Stimulated activated CD8-positive, alpha-beta memory T cell treated with anti-CD3 and anti-CD28 coated beads, Interleukin-2, amount 100 ng/mL, for 48 hours (primary cell): ENCODE measurements at regions not wholly inside any gene's neighbourhood (a gene's known extent, or its start where the extent isn't known, plus 50 kb on each side); places are given as distances from the start of the nearest gene placed in this dataset.

ENCODE experiments used
- DNase-seq, 2 donors: peaks; one replicate each; pipeline ENCODE4 v3.0.0-alpha.2; 2020; ENCODE audit warnings: low read depth in 2 of 2

- no peak for DNase-seq
These were observed 888.5 kb downstream of the ADGRL2 start for GRCh38 chr1:82689217-82689616.

- DNase-seq, result no peak
These were observed 886.0 kb downstream of the ADGRL2 start for GRCh38 chr1:82686774-82687173.

GRCh38 chr1:82646888-82647287 lies 846.2 kb downstream of the ADGRL2 start:
- no peak for DNase-seq

GRCh38 chr1:82646336-82646735 lies 845.6 kb downstream of the ADGRL2 start:
- no peak for DNase-seq

- DNase-seq, result no peak
These were observed 843.6 kb downstream of the ADGRL2 start for GRCh38 chr1:82644186-82644915.

GRCh38 chr1:82640352-82640751 lies 839.6 kb downstream of the ADGRL2 start:
- DNase-seq, result no peak

- no peak for DNase-seq
These were observed 833.5 kb downstream of the ADGRL2 start for GRCh38 chr1:82634266-82634665.

- no peak for DNase-seq
These were observed 831.4 kb downstream of the ADGRL2 start for GRCh38 chr1:82632155-82632554.

GRCh38 chr1:82628887-82629286 lies 828.2 kb downstream of the ADGRL2 start:
- no peak for DNase-seq

- no peak for DNase-seq
These were observed 824.8 kb downstream of the ADGRL2 start for GRCh38 chr1:82625537-82625936.

GRCh38 chr1:82621076-82621475 lies 820.3 kb downstream of the ADGRL2 start:
- DNase-seq, result no peak

GRCh38 chr1:82614090-82614489 lies 813.4 kb downstream of the ADGRL2 start:
- DNase-seq, result no peak

GRCh38 chr1:82612986-82613385 lies 812.3 kb downstream of the ADGRL2 start:
- no peak for DNase-seq

- DNase-seq, result no peak
These were observed 805.8 kb downstream of the ADGRL2 start for GRCh38 chr1:82606546-82606945.

GRCh38 chr1:82604524-82604923 lies 803.8 kb downstream of the ADGRL2 start:
- no peak for DNase-seq

GRCh38 chr1:82600314-82600713 lies 799.6 kb downstream of the ADGRL2 start:
- no peak for DNase-seq

GRCh38 chr1:82598812-82599211 lies 798.1 kb downstream of the ADGRL2 start:
- no peak for DNase-seq

- DNase-seq, result no peak
These were observed 797.6 kb downstream of the ADGRL2 start for GRCh38 chr1:82598337-82598736.

GRCh38 chr1:82597649-82598048 lies 796.9 kb downstream of the ADGRL2 start:
- no peak for DNase-seq

- no peak for DNase-seq
These were observed 796.4 kb downstream of the ADGRL2 start for GRCh38 chr1:82597141-82597540.

GRCh38 chr1:82593561-82593960 lies 792.8 kb downstream of the ADGRL2 start:
- DNase-seq, result no peak

- DNase-seq, result no peak
These were observed 788.9 kb downstream of the ADGRL2 start for GRCh38 chr1:82589588-82589987.

- DNase-seq, result no peak
These were observed 786.6 kb downstream of the ADGRL2 start for GRCh38 chr1:82587371-82587770.

GRCh38 chr1:82586473-82586872 lies 785.7 kb downstream of the ADGRL2 start:
- no peak for DNase-seq
